CD4-positive, alpha-beta memory T cell (primary cell): ENCODE measurements at regions not wholly inside any gene's neighbourhood (a gene's known extent, or its start where the extent isn't known, plus 50 kb on each side); places are given as distances from the start of the nearest gene placed in this dataset.

Experiments used
- CTCF ChIA-PET: fragments of 350-600 bp; sonication (Branson Sonifier 250); formaldehyde crosslinking; loops from one replicate; lab custom pipeline; 2021; ENCODE audit warnings: inconsistent platforms; ENCODE audit not compliant: partially characterized antibody; lab: Charles Lee
- POLR2A ChIA-PET: fragments of 350-600 bp; sonication (Branson Sonifier 250); formaldehyde crosslinking; loops from one replicate; lab custom pipeline; 2021; ENCODE audit not compliant: partially characterized antibody; lab: Charles Lee
- DNase-seq, 5 donors: peaks; one replicate each; pipeline versions ENCODE4 v3.0.0 to v3.0.0-alpha.2; 2020 to 2022; ENCODE audit warnings: mixed read lengths in 1 of 5
- H3K27ac ChIP-seq: one replicate; pipeline ENCODE4 v1.7.0; 2013; ENCODE audit warnings: low read depth, low read length
- H3K27me3 ChIP-seq: 2 replicates; pipeline ENCODE4 v1.7.0; 2013; ENCODE audit warnings: mild to moderate bottlenecking, low read length, moderate library complexity; ENCODE audit not compliant: insufficient read depth
- H3K36me3 ChIP-seq: 2 replicates; pipeline ENCODE4 v1.7.0; 2013; ENCODE audit warnings: mild to moderate bottlenecking, low read length, moderate library complexity; ENCODE audit not compliant: insufficient read depth
- H3K4me1 ChIP-seq: 2 replicates; pipeline ENCODE4 v1.7.0; 2013; ENCODE audit warnings: mild to moderate bottlenecking, low read length, moderate library complexity; ENCODE audit not compliant: insufficient read depth
- H3K4me3 ChIP-seq, 2 donors: one replicate each; pipeline ENCODE4 v1.7.0; 2013; ENCODE audit warnings: low read length in 2 of 2, mild to moderate bottlenecking in 1 of 2
- H3K9me3 ChIP-seq, 2 donors: one replicate each; pipeline ENCODE4 v1.7.0; 2013; ENCODE audit warnings: low read length in 2 of 2, control low read depth in 1 of 2; ENCODE audit not compliant: control insufficient read depth in 1 of 2
- H3K27ac Mint-ChIP-seq, 7 donors: one replicate each; pipeline ENCODE4 v1.8.0; 2020 to 2021; ENCODE audit warnings: mixed read lengths in 7 of 7, mild to moderate bottlenecking in 6 of 7, inconsistent platforms in 3 of 7, moderate library complexity in 3 of 7
- H3K27me3 Mint-ChIP-seq, 2 donors: one replicate each; pipeline ENCODE4 v1.8.0; 2020 to 2021; ENCODE audit warnings: mixed read lengths in 2 of 2
- H3K36me3 Mint-ChIP-seq, 2 donors: one replicate each; pipeline ENCODE4 v1.8.0; 2020 to 2021; ENCODE audit warnings: mixed read lengths in 2 of 2, inconsistent platforms in 1 of 2, mild to moderate bottlenecking in 1 of 2
- H3K4me1 Mint-ChIP-seq, 4 donors: one replicate each; pipeline ENCODE4 v1.8.0; 2020 to 2021; ENCODE audit warnings: mixed read lengths in 4 of 4, mild to moderate bottlenecking in 1 of 4
- H3K4me3 Mint-ChIP-seq, 8 donors: one replicate each; pipeline ENCODE4 v1.8.0; 2020 to 2021; ENCODE audit warnings: mixed read lengths in 8 of 8, mild to moderate bottlenecking in 7 of 8, moderate library complexity in 6 of 8, inconsistent platforms in 3 of 8
- H3K9me3 Mint-ChIP-seq, 8 donors: one replicate each; pipeline ENCODE4 v1.8.0; 2020 to 2021; ENCODE audit warnings: mixed read lengths in 8 of 8, mild to moderate bottlenecking in 5 of 8, inconsistent platforms in 3 of 8, moderate library complexity in 1 of 8
- intact Hi-C: fragments of 100-400 bp; cut with micrococcal nuclease; formaldehyde crosslinking; loops from one replicate; pipeline ENCODE4 v1.15.1; 2023

- H3K4me1 ChIP-seq = no peaks in the 10 kb centered on the region
Observed at GRCh38 chr2:51194656-51195055, 162.7 kb upstream of the NRXN1 start.

GRCh38 chr2:51170273-51170672 is 138.3 kb upstream of the NRXN1 start:
- H3K9me3 Mint-ChIP-seq = peaks cover 0 to 7% (median 0%) of the 10 kb centered on the region in 8 donors
- Histone ChIP-seq H3K4me3 (no peak overlapping the region), H3K36me3 (no peaks in the 10 kb centered on the region), H3K4me1 (no peaks in the 10 kb centered on the region), H3K27ac (no peak overlapping the region), H3K9me3 (no peaks in the 10 kb centered on the region), H3K27me3 (no peaks in the 10 kb centered on the region)
- CTCF ChIA-PET = no interaction called here
- POLR2A ChIA-PET = no interaction called here
- no peaks in the 10 kb centered on the region for H3K4me1 Mint-ChIP-seq
- H3K27me3 Mint-ChIP-seq = no peaks in the 10 kb centered on the region
- DNase-seq = no peak
- no peak overlapping the region for H3K27ac Mint-ChIP-seq
- H3K4me3 Mint-ChIP-seq = no peak overlapping the region
- intact Hi-C loops = no loop called here
- no peaks in the 10 kb centered on the region for H3K36me3 Mint-ChIP-seq

More at GRCh38 chr2:51194656-51195055, 162.7 kb upstream of the NRXN1 start:
- intact Hi-C loops = no loop called here
- H3K9me3 ChIP-seq = peaks cover 0 to 3% of the 10 kb centered on the region in 2 donors
- no peak overlapping the region for H3K4me3 ChIP-seq
- Mint-ChIP-seq H3K36me3 (no peaks in the 10 kb centered on the region), H3K9me3 (peaks cover 4 to 39% (median 14%) of the 10 kb centered on the region in 8 donors), H3K27me3 (no peaks in the 10 kb centered on the region), H3K27ac (no peak overlapping the region), H3K4me1 (no peaks in the 10 kb centered on the region), H3K4me3 (no peak overlapping the region)
- H3K27ac ChIP-seq = no peak overlapping the region
- H3K27me3 ChIP-seq = no peaks in the 10 kb centered on the region
- POLR2A ChIA-PET = no interaction called here
- CTCF ChIA-PET = no interaction called here
- H3K36me3 ChIP-seq = no peaks in the 10 kb centered on the region
- no peak for DNase-seq

GRCh38 chr2:51165534-51166260 is 133.8 kb upstream of the NRXN1 start:
- H3K27ac ChIP-seq = no peak overlapping the region
- H3K4me1 ChIP-seq = no peaks in the 10 kb centered on the region
- Mint-ChIP-seq H3K4me3 (no peak overlapping the region), H3K36me3 (no peaks in the 10 kb centered on the region), H3K27me3 (no peaks in the 10 kb centered on the region), H3K9me3 (peaks cover 0 to 8% (median 0%) of the 10 kb centered on the region in 8 donors), H3K4me1 (no peaks in the 10 kb centered on the region), H3K27ac (no peak overlapping the region)
- DNase-seq = no peak
- intact Hi-C loops = no loop called here
- no peak overlapping the region for H3K4me3 ChIP-seq
- H3K27me3 ChIP-seq = no peaks in the 10 kb centered on the region
- ChIA-PET CTCF (no interaction called here), POLR2A (no interaction called here)
- H3K9me3 ChIP-seq = no peaks in the 10 kb centered on the region
- no peaks in the 10 kb centered on the region for H3K36me3 ChIP-seq

- H3K4me1 ChIP-seq = no peaks in the 10 kb centered on the region
- CTCF ChIA-PET = no interaction called here
- H3K9me3 Mint-ChIP-seq = peaks cover 0 to 8% (median 3%) of the 10 kb centered on the region in 8 donors
- POLR2A ChIA-PET = no interaction called here
- no peaks in the 10 kb centered on the region for H3K9me3 ChIP-seq
- intact Hi-C loops = no loop called here
- H3K27ac ChIP-seq = no peak overlapping the region
- H3K27me3 ChIP-seq = no peaks in the 10 kb centered on the region
- no peaks in the 10 kb centered on the region for H3K36me3 Mint-ChIP-seq
- H3K27ac Mint-ChIP-seq = no peak overlapping the region
- H3K4me3 Mint-ChIP-seq = no peak overlapping the region
- H3K36me3 ChIP-seq = no peaks in the 10 kb centered on the region
- no peaks in the 10 kb centered on the region for H3K4me1 Mint-ChIP-seq
- no peak overlapping the region for H3K4me3 ChIP-seq
- no peaks in the 10 kb centered on the region for H3K27me3 Mint-ChIP-seq
- no peak for DNase-seq
Observed at GRCh38 chr2:51158251-51158650, 126.3 kb upstream of the NRXN1 start.

GRCh38 chr2:51153236-51153635 is 121.3 kb upstream of the NRXN1 start:
- no peaks in the 10 kb centered on the region for H3K4me1 ChIP-seq
- no peaks in the 10 kb centered on the region for H3K27me3 Mint-ChIP-seq
- H3K4me3 ChIP-seq = no peak overlapping the region
- no peaks in the 10 kb centered on the region for H3K36me3 ChIP-seq
- H3K9me3 ChIP-seq = no peaks in the 10 kb centered on the region
- CTCF ChIA-PET = no interaction called here
- H3K9me3 Mint-ChIP-seq = peaks cover 0 to 15% (median 7%) of the 10 kb centered on the region in 8 donors
- POLR2A ChIA-PET = no interaction called here
- DNase-seq = no peak
- H3K36me3 Mint-ChIP-seq = no peaks in the 10 kb centered on the region
- H3K27ac Mint-ChIP-seq = no peak overlapping the region
- H3K27ac ChIP-seq = no peak overlapping the region
- H3K4me1 Mint-ChIP-seq = no peaks in the 10 kb centered on the region
- H3K27me3 ChIP-seq = no peaks in the 10 kb centered on the region
- intact Hi-C loops = no loop called here
- no peak overlapping the region for H3K4me3 Mint-ChIP-seq

- Mint-ChIP-seq H3K27ac (no peak overlapping the region), H3K9me3 (peaks cover 0 to 15% (median 6%) of the 10 kb centered on the region in 8 donors), H3K36me3 (no peaks in the 10 kb centered on the region), H3K4me3 (no peak overlapping the region), H3K4me1 (no peaks in the 10 kb centered on the region), H3K27me3 (no peaks in the 10 kb centered on the region)
- H3K4me3 ChIP-seq = no peak overlapping the region
- no peaks in the 10 kb centered on the region for H3K36me3 ChIP-seq
- intact Hi-C loops = no loop called here
- CTCF ChIA-PET = no interaction called here
- no peak overlapping the region for H3K27ac ChIP-seq
- H3K27me3 ChIP-seq = no peaks in the 10 kb centered on the region
- no peaks in the 10 kb centered on the region for H3K9me3 ChIP-seq
- no peak for DNase-seq
- H3K4me1 ChIP-seq = no peaks in the 10 kb centered on the region
- POLR2A ChIA-PET = no interaction called here
Observed at GRCh38 chr2:51151490-51152140, 119.7 kb upstream of the NRXN1 start.

GRCh38 chr2:51149725-51150124 is 117.8 kb upstream of the NRXN1 start:
- intact Hi-C loops = no loop called here
- Histone ChIP-seq H3K36me3 (no peaks in the 10 kb centered on the region), H3K4me3 (no peak overlapping the region), H3K27ac (no peak overlapping the region), H3K27me3 (no peaks in the 10 kb centered on the region), H3K9me3 (no peaks in the 10 kb centered on the region), H3K4me1 (no peaks in the 10 kb centered on the region)
- H3K36me3 Mint-ChIP-seq = no peaks in the 10 kb centered on the region
- H3K4me1 Mint-ChIP-seq = no peaks in the 10 kb centered on the region
- CTCF ChIA-PET = no interaction called here
- H3K27me3 Mint-ChIP-seq = no peaks in the 10 kb centered on the region
- POLR2A ChIA-PET = no interaction called here
- H3K4me3 Mint-ChIP-seq = no peak overlapping the region
- no peak for DNase-seq
- no peak overlapping the region for H3K27ac Mint-ChIP-seq
- H3K9me3 Mint-ChIP-seq = peaks cover 0 to 15% (median 6%) of the 10 kb centered on the region in 8 donors
